GM19395 (cell line): ENCODE measurements at regions not wholly inside any gene's neighbourhood (a gene's known extent, or its start where the extent isn't known, plus 50 kb on each side); places are given as distances from the start of the nearest gene placed in this dataset.

Source experiments
- ATAC-seq: cut with Tn5 transposase; IDR thresholded peaks from one replicate; pipeline ENCODE4 v1.9.1; 2021; ENCODE audit warnings: mild to moderate bottlenecking, moderate library complexity; ENCODE audit not compliant: unreplicated experiment

GRCh38 chr4:28709891-28710290, 1849.2 kb downstream of the STIM2 start:
- ATAC-seq, result no peak

DNA sequence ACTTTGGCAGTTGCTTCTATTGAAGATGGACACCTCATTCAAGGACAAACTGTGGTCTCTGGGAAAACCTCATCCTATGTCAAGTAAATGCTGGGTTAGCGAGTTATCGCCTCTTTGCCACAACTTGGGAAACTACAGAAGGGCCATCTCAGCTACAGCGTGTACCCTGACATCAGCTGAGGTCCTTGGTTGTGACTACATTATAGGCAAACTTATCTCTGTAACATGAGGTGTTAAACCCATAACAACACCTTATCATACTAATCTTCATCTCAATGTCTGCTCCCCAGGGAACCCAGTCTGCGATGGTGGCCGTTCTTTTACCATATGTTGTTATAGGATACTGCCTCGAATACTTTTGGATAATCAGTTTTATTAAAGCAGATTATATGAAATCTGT, 1862.7 kb downstream of the STIM2 start:
- no peak for ATAC-seq

DNA sequence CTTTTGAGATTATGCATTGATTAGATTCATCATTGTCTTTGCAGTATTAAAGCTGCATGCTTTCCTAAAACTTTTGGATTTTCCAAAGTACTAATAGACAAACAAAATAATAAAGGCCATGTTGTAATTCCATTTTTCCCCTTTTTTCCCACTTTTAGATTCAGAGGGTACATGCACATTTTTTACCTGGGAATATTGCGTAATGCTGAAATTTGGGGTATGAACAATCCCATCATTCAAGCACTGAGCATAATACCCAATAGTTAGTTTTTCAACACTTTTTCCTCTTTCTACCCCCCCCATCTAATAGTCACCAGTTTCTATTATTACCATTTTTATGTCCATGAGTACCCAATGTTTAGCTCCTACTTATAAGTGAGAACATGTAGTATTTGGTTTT, 1863.6 kb downstream of the STIM2 start:
- ATAC-seq, result no peak

- ATAC-seq, result no peak
Observed at GRCh38 chr4:28730304-28730703, 1869.7 kb downstream of the STIM2 start.

DNA sequence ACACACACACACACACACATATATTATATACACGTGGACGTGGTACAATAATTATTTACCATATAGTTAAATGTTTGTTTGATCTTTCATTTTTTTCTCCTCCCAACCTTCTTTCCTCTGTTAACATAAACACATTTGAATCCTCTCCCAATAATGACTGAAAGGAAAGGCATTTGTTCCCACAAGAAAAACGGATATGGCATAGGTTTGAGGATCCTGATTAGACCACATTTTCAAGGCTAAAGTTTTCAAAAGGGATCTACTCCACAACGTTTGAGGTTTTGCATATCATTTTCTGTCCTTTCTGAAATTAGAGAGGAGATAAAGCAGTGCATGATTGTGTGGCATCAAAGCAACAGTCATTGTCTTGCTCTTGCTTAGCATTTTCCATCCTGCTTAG, 1883.4 kb downstream of the STIM2 start:
- ATAC-seq, result no peak

- ATAC-seq, result no peak
Observed at GRCh38 chr4:28754376-28754775, 1893.7 kb downstream of the STIM2 start.

DNA sequence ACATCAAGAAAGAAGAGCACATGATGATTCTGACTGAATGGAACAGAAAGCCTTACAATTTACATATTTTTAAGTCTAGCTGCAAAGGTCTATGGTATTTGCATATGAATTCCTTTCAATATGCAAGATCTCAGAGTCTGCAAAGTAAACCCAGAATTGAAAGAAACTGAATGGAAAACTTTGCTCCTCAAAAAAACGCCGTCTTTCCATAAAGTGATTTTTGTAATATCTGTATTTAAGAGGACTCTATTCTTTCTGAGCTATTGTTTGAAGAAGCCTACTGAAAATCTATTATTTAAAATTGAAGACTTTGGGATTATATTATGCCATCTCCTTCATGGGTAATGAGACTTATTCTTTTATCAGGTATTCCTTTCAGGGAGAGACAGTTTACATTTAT, 1894.4 kb downstream of the STIM2 start:
- ATAC-seq, result no peak

DNA sequence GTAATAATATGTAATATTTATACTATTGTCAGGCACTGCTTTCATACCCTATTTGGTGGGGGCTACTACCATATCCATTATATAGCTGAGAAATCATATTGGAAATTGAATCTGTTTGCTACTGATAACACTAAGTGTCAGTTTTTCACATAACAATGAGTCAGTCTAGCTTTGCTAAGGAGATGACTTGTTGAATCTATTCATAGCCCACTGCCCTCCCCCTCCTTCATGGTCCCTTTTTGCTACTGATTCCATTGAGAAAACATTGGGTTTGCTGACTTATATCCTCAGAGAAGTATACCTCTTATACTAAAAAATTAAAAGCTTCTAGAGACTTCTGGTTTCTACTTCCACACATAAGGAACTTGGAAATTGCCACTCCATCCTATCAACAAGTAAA, 1898.4 kb downstream of the STIM2 start:
- no peak for ATAC-seq

DNA sequence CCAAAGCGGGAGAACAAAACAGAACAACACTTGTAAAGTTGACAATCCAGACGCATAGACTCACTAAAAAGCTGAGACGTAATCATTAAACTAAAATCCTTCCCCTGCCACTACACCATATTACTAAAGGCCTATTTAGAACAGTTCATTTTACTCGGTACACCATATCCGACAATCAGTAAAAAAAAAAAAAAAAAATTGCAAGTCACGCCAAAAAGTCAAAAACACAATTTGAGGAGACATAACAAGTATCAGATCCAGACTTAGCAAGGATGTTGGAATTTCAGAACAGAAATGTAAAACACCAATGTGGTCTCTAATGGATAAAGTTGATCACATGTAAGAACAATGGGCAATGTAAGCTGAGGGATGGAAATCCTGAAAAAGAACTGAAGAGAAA, 1899.4 kb downstream of the STIM2 start:
- ATAC-seq, result no peak

GRCh38 chr4:28772066-28772465, 1911.4 kb downstream of the STIM2 start:
- no peak for ATAC-seq

- ATAC-seq, result no peak
Observed at GRCh38 chr4:28772788-28773187, 1912.1 kb downstream of the STIM2 start.

- ATAC-seq, result no peak
Observed at GRCh38 chr4:28774344-28774743, 1913.7 kb downstream of the STIM2 start.

DNA sequence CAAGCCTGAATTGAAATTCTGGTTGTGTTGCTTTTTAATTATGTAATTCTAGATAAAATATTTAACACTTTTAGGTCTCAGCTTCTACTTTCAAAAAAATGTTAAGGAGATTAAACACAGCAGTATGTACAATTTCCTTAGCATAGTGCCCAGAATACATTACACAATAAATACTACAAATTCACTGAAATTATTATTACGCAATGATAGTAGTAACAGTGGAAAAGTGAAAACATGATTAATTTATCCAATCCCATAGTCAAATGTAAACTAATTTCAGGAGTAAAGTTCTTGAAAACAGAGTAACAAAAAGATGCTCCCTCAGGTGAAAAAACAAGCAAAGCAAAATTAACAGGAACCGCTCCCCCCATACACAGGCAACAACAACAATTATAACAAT, 1915.4 kb downstream of the STIM2 start:
- ATAC-seq, result no peak

GRCh38 chr4:28784188-28784587, 1923.5 kb downstream of the STIM2 start:
- ATAC-seq, result no peak

GRCh38 chr4:28787947-28788346, 1927.3 kb downstream of the STIM2 start:
- no peak for ATAC-seq

- ATAC-seq, result no peak
Observed at GRCh38 chr4:28788929-28789490, 1928.4 kb downstream of the STIM2 start.

- no peak for ATAC-seq
Observed at GRCh38 chr4:28792917-28793597, 1927.1 kb upstream of the PCDH7 start.

DNA sequence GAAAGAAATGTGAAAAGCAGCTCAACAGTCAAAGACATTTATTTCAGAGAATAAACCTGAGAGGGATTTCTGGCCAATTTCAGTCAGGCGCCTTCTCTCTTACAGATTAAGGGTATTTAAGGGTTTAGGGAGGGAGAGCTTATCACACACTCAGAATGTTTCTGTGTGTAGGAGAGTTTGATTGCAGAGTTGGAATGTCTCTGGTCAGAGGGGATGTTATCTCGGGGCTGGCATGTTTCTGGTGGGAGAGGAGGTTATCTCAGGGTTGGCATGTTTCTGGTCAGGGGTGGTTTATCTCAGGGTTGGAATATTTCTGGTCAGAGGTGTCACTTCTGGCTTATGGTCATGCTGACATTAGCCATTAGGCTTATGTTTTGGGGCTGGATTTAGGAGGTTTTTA, 1920.5 kb upstream of the PCDH7 start:
- no peak for ATAC-seq

GRCh38 chr4:28811025-28811424, 1909.1 kb upstream of the PCDH7 start:
- ATAC-seq, result no peak

- ATAC-seq, result no peak
Observed at GRCh38 chr4:28822163-28822562, 1898.0 kb upstream of the PCDH7 start.

DNA sequence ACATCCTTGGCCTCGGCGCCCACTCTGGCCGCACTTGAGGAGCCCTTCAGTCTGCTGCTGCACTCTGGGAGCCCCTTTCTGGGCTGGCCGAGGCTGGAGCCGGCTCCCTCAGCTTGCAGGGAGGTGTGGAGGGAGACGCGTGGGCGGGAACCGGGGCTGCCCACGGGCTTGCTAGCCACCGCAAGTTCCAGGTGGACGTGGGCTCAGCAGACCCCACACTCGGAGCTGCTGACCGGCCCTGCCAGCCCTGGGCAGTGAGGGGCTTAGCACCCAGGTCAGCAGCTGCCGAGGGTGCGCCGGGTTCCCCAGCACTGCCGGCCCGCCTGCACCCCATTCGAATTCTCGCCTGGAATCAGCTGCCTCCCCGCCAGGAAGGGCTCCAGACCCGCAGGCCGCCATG, 1892.3 kb upstream of the PCDH7 start:
- ATAC-seq, result no peak

GRCh38 chr4:28831867-28832266, 1888.3 kb upstream of the PCDH7 start:
- no peak for ATAC-seq

- ATAC-seq, result no peak
Observed at GRCh38 chr4:28832444-28832843, 1887.7 kb upstream of the PCDH7 start.
